ENCODE measurements at regions not wholly inside any gene's neighbourhood (a gene's known extent, or its start where the extent isn't known, plus 50 kb on each side); places are given as distances from the start of the nearest gene placed in this dataset.
"Not testable (repeated sequence)": the region's sequence is repeated elsewhere in the genome, so short reads cannot be mapped to it uniquely, and the experiment has no call there.

DNA sequence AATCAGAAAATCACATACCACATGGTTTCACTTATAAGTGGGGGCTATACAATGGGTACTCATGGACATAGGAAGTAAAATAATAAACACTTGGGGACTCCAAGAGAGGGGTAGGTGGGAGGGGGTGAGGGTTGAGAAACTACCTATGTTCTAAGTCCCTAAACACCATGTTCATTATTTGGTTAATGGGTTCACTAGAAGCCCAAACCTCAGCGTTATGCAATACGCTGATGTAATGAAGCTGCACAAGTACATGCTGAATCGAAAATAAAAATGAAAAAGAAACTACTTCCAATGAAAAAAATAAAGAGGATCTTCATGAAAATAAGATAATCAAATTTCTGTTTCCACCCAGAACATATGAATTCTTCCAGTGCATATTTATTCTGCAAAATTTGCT lies 208.5 kb downstream of the TMEM161B start:
- Histone ChIP-seq H3K36me3 (no peaks in the 10 kb centered on the region), H3K9me3 (peaks cover 0 to 7% (median 0%) of the 10 kb centered on the region in 4 donors), H3K4me3 (no peak overlapping the region), H3K27ac (no peak overlapping the region), H3K4me1 (no peaks in the 10 kb centered on the region), H3K27me3 (no peaks in the 10 kb centered on the region)
- intact Hi-C loops (cut with DNase I): no loop called here
- DNase-seq: no peak
- TF ChIP-seq POLR2A (IDR thresholded peaks at IDR 0.05): no peak
- 83 to 92% methylated on average over 3 of the region's 3 CpGs for WGBS, 2 donors

DNA sequence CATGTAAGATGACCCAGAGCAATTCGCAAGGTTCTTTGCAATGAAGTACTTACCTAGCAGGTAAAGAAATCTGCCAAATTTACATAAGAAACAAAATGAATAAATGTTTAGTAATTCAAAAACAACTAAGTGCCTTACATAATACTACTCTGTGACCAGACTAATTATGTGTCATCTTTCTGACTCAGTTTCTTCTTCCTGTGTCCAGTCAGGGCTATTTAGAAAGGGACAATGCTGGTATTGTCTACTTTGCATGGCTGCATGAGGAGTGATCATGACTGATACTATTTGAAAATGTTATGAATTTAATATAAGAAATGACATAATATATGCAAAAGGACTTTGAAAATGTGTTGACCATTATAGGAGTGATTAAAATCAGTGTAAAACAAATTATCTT lies 210.0 kb downstream of the TMEM161B start:
- H3K4me3 ChIP-seq: no peak overlapping the region
- no peaks in the 10 kb centered on the region for H3K36me3 ChIP-seq
- TF ChIP-seq EP300 (IDR thresholded peaks at IDR 0.05) (no peak), POLR2AphosphoS5 (IDR thresholded peaks at IDR 0.05) (no peak), POLR2A (IDR thresholded peaks at IDR 0.05) (no peak)
- TF ChIP-seq, protein P1, sequence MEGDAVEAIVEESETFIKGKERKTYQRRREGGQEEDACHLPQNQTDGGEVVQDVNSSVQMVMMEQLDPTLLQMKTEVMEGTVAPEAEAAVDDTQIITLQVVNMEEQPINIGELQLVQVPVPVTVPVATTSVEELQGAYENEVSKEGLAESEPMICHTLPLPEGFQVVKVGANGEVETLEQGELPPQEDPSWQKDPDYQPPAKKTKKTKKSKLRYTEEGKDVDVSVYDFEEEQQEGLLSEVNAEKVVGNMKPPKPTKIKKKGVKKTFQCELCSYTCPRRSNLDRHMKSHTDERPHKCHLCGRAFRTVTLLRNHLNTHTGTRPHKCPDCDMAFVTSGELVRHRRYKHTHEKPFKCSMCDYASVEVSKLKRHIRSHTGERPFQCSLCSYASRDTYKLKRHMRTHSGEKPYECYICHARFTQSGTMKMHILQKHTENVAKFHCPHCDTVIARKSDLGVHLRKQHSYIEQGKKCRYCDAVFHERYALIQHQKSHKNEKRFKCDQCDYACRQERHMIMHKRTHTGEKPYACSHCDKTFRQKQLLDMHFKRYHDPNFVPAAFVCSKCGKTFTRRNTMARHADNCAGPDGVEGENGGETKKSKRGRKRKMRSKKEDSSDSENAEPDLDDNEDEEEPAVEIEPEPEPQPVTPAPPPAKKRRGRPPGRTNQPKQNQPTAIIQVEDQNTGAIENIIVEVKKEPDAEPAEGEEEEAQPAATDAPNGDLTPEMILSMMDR (IDR thresholded peaks at IDR 0.05): no peak
- peaks cover 0 to 7% (median 0%) of the 10 kb centered on the region in 4 donors for H3K9me3 ChIP-seq
- H3K4me1 ChIP-seq: no peaks in the 10 kb centered on the region
- H3K27ac ChIP-seq: no peak overlapping the region
- DNase-seq: no peak
- intact Hi-C loops (cut with DNase I): no loop called here
- 95 to 98% methylated on average over 1 of the region's 1 CpG for WGBS, 2 donors
- no peaks in the 10 kb centered on the region for H3K27me3 ChIP-seq

DNA sequence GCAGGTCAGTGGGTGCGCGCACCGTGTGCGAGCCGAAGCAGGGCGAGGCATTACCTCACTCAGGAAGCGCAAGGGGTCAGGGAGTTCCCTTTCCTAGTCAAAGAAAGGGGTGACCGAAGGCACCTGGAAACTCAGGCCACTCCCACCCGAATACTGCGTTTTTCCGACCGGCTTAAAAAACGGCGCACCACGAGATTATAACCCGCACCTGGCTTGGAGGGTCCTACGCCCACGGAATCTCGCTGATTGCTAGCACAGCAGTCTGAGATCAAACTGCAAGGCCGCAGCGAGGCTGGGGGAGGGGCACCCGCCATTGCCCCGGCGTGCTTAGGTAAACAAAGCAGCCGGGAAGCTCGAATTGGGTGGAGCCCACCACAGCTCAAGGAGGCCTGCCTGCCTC lies 216.2 kb downstream of the TMEM161B start:
- 66 to 68% methylated on average over 26 of the region's 26 CpGs for WGBS, 2 donors
- H3K9me3 ChIP-seq; H3K27ac ChIP-seq; H3K27me3 ChIP-seq; H3K36me3 ChIP-seq; DNase-seq; H3K4me1 ChIP-seq; H3K4me3 ChIP-seq; intact Hi-C loops (cut with DNase I): not testable (repeated sequence)

DNA sequence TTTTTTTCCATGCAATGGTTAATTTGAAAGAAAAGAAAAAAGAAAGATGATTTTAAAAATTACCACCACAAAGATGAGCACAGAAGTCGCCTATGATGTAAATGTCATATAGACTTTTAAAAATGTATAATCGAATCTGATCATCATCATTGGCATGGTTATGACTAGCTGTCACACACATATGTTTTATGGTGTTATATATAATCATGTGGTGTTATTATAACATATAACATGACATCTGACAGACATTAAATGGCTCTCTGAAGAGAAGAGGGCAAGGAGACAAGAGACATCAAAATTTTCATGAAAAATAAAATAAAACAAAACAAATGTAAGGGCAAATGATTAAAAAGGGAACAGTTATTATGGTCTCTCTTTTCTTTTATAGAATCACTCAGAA lies 217.5 kb downstream of the TMEM161B start:
- no peak overlapping the region for H3K27ac ChIP-seq
- 71 to 89% methylated on average over 2 of the region's 2 CpGs for WGBS, 2 donors
- TF ChIP-seq, protein P1 (IDR thresholded peaks at IDR 0.05): no peak
- TF ChIP-seq POLR2AphosphoS5 (IDR thresholded peaks at IDR 0.05): no peak
- TF ChIP-seq POLR2A (IDR thresholded peaks at IDR 0.05): no peak
- TF ChIP-seq EP300 (IDR thresholded peaks at IDR 0.05): no peak
- no peaks in the 10 kb centered on the region for H3K9me3 ChIP-seq
- no peaks in the 10 kb centered on the region for H3K36me3 ChIP-seq
- no peak for DNase-seq
- intact Hi-C loops (cut with DNase I): no loop called here
- H3K4me3 ChIP-seq: no peak overlapping the region
- H3K4me1 ChIP-seq: no peaks in the 10 kb centered on the region
- no peaks in the 10 kb centered on the region for H3K27me3 ChIP-seq

DNA sequence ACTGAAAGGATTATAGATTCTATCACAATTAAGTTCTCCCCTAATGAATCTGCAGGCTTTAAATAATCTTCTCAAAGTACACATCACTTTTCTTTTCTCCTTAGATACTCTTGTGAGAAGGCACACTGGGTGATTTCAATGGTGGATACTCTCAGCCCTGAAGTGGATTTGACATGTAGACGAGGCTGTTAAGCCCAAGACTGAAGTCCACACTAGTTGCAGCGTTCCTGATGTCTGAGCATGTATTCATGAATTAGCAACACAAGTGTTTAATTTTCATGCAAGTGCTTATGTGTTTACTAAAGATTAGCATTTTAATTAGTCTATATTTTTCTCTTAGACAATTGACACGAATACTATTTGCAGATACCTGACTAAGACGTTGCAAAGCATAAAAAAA lies 218.9 kb downstream of the TMEM161B start:
- Histone ChIP-seq H3K9me3 (no peaks in the 10 kb centered on the region), H3K4me3 (no peak overlapping the region), H3K4me1 (no peaks in the 10 kb centered on the region), H3K36me3 (no peaks in the 10 kb centered on the region), H3K27ac (no peak overlapping the region), H3K27me3 (no peaks in the 10 kb centered on the region)
- TF ChIP-seq POLR2A (IDR thresholded peaks at IDR 0.05) (no peak), POLR2AphosphoS5 (IDR thresholded peaks at IDR 0.05) (no peak), EP300 (IDR thresholded peaks at IDR 0.05) (no peak)
- TF ChIP-seq, protein P1 (IDR thresholded peaks at IDR 0.05): no peak
- WGBS, 2 donors: 38 to 40% methylated on average over 4 of the region's 4 CpGs
- intact Hi-C loops (cut with DNase I): no loop called here
- no peak for DNase-seq

DNA sequence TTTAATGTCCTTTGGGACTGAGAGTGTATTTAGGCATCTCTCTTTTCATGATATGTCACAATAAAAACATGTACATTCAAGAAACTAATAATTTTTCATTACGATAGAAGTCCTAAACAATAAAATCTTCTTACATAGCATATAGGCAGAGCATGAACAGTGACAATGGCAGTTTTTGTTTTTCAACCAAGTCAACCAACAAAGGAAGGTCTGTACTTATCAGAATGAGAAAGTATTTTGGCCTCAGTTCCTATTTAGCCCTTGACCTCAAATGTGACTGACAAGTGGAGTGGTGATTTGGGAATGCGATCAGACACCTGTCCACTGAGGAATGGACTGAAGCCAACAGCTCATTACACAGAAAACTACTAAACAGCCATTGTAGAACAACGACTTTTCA lies 219.5 kb downstream of the TMEM161B start:
- DNase-seq: no peak
- H3K9me3 ChIP-seq: no peaks in the 10 kb centered on the region
- intact Hi-C loops (cut with DNase I): no loop called here
- 61 to 75% methylated on average over 3 of the region's 3 CpGs for WGBS, 2 donors
- no peak for TF ChIP-seq POLR2A (IDR thresholded peaks at IDR 0.05)
- H3K27ac ChIP-seq: no peak overlapping the region
- H3K4me3 ChIP-seq: no peak overlapping the region
- no peaks in the 10 kb centered on the region for H3K36me3 ChIP-seq
- no peaks in the 10 kb centered on the region for H3K27me3 ChIP-seq
- H3K4me1 ChIP-seq: no peaks in the 10 kb centered on the region

Data from sigmoid colon (tissue), 6 donors.